GM20431 (cell line): ENCODE measurements at regions not wholly inside any gene's neighbourhood (a gene's known extent, or its start where the extent isn't known, plus 50 kb on each side); places are given as distances from the start of the nearest gene placed in this dataset.

Experiments used
- in situ Hi-C: fragments of 300-500 bp; cut with MseI, MboI; formaldehyde crosslinking; loops from one replicate; pipeline ENCODE4 v1.15.0; 2020; ENCODE audit warnings: low sequenced_read_pairs; ENCODE audit not compliant: unreplicated experiment

- in situ Hi-C loops, result no loop called here
Measured at GRCh38 chr11:70796648-70797227, 398.4 kb downstream of the CTTN start.

- in situ Hi-C loops, result no loop called here
Measured at GRCh38 chr11:70798296-70798695, 400.0 kb downstream of the CTTN start.

- in situ Hi-C loops, result no loop called here
Measured at GRCh38 chr11:70799386-70799785, 401.1 kb downstream of the CTTN start.

GRCh38 chr11:70802185-70802584 is 403.9 kb downstream of the CTTN start:
- in situ Hi-C loops, result no loop called here

GRCh38 chr11:70804139-70804837 is 406.0 kb downstream of the CTTN start:
- in situ Hi-C loops, result no loop called here

- in situ Hi-C loops, result no loop called here
Measured at GRCh38 chr11:70805243-70805642, 406.9 kb downstream of the CTTN start.

GRCh38 chr11:70805971-70806370 is 407.6 kb downstream of the CTTN start:
- in situ Hi-C loops, result no loop called here

- in situ Hi-C loops, result no loop called here
Measured at GRCh38 chr11:70806461-70807194, 408.3 kb downstream of the CTTN start.

- in situ Hi-C loops, result no loop called here
Measured at GRCh38 chr11:70807195-70807543, 408.8 kb downstream of the CTTN start.

GRCh38 chr11:70808686-70809375 is 410.5 kb downstream of the CTTN start:
- in situ Hi-C loops, result no loop called here

- in situ Hi-C loops, result no loop called here
Measured at GRCh38 chr11:70810133-70810532, 411.8 kb downstream of the CTTN start.

- in situ Hi-C loops, result no loop called here
Measured at GRCh38 chr11:70810681-70811080, 412.4 kb downstream of the CTTN start.

- in situ Hi-C loops, result no loop called here
Measured at GRCh38 chr11:70811483-70811882, 413.2 kb downstream of the CTTN start.

- in situ Hi-C loops, result no loop called here
Measured at GRCh38 chr11:70811915-70812314, 413.6 kb downstream of the CTTN start.

GRCh38 chr11:70812472-70812871 is 414.1 kb downstream of the CTTN start:
- in situ Hi-C loops, result no loop called here

GRCh38 chr11:70813651-70814050 is 415.3 kb downstream of the CTTN start:
- in situ Hi-C loops, result no loop called here

GRCh38 chr11:70815485-70815832 is 417.1 kb downstream of the CTTN start:
- in situ Hi-C loops, result no loop called here

GRCh38 chr11:70816156-70816678 is 417.9 kb downstream of the CTTN start:
- in situ Hi-C loops, result no loop called here

GRCh38 chr11:70818351-70818750 is 420.0 kb downstream of the CTTN start:
- in situ Hi-C loops, result no loop called here

GRCh38 chr11:70819022-70819421 is 420.7 kb downstream of the CTTN start:
- in situ Hi-C loops, result no loop called here

- in situ Hi-C loops, result no loop called here
Measured at GRCh38 chr11:70820311-70820710, 422.0 kb downstream of the CTTN start.
